ENCODE measurements at regions not wholly inside any gene's neighbourhood (a gene's known extent, or its start where the extent isn't known, plus 50 kb on each side); places are given as distances from the start of the nearest gene placed in this dataset.
"Not testable (repeated sequence)": the region's sequence is repeated elsewhere in the genome, so short reads cannot be mapped to it uniquely, and the experiment has no call there.

GRCh38 chr22:11584231-11584630 lies 3943.8 kb upstream of the OR11H1 start:
- H3K4me1 Mint-ChIP-seq (ENCODE audit: insufficient read depth, unreplicated experiment); CTCF ChIA-PET: not testable (repeated sequence)
- peaks cover 48% of the 10 kb centered on the region for H3K9me3 Mint-ChIP-seq (ENCODE audit: unreplicated experiment)

GRCh38 chr22:11594552-11594951 lies 3933.4 kb upstream of the OR11H1 start:
- H3K27me3 Mint-ChIP-seq (ENCODE audit: insufficient read depth, unreplicated experiment); intact Hi-C loops (cut with micrococcal nuclease); POLR2A ChIA-PET; BruUV-seq (replicated peaks); H3K36me3 Mint-ChIP-seq (ENCODE audit: insufficient read depth, unreplicated experiment); H3K4me3 Mint-ChIP-seq (ENCODE audit: unreplicated experiment); CTCF ChIA-PET; H3K27ac Mint-ChIP-seq (ENCODE audit: low read depth, unreplicated experiment); DNase-seq (ENCODE audit: unreplicated experiment); H3K4me1 Mint-ChIP-seq (ENCODE audit: insufficient read depth, unreplicated experiment): not testable (repeated sequence)
- peaks cover 48% of the 10 kb centered on the region for H3K9me3 Mint-ChIP-seq (ENCODE audit: unreplicated experiment)

More at GRCh38 chr22:11584231-11584630, 3943.8 kb upstream of the OR11H1 start:
- H3K4me3 Mint-ChIP-seq (ENCODE audit: unreplicated experiment); H3K27me3 Mint-ChIP-seq (ENCODE audit: insufficient read depth, unreplicated experiment); H3K27ac Mint-ChIP-seq (ENCODE audit: low read depth, unreplicated experiment); POLR2A ChIA-PET; intact Hi-C loops (cut with micrococcal nuclease); DNase-seq (ENCODE audit: unreplicated experiment); BruUV-seq (replicated peaks); H3K36me3 Mint-ChIP-seq (ENCODE audit: insufficient read depth, unreplicated experiment): not testable (repeated sequence)

GRCh38 chr22:11597666-11598358 lies 3930.2 kb upstream of the OR11H1 start:
- BruUV-seq (replicated peaks); H3K27me3 Mint-ChIP-seq (ENCODE audit: insufficient read depth, unreplicated experiment); DNase-seq (ENCODE audit: unreplicated experiment); H3K4me1 Mint-ChIP-seq (ENCODE audit: insufficient read depth, unreplicated experiment); POLR2A ChIA-PET; H3K27ac Mint-ChIP-seq (ENCODE audit: low read depth, unreplicated experiment); H3K36me3 Mint-ChIP-seq (ENCODE audit: insufficient read depth, unreplicated experiment); H3K4me3 Mint-ChIP-seq (ENCODE audit: unreplicated experiment); CTCF ChIA-PET; intact Hi-C loops (cut with micrococcal nuclease): not testable (repeated sequence)
- H3K9me3 Mint-ChIP-seq (ENCODE audit: unreplicated experiment), result peaks cover 27% of the 10 kb centered on the region

- no peak overlapping the region for H3K4me3 Mint-ChIP-seq (ENCODE audit: unreplicated experiment)
- no peaks in the 10 kb centered on the region for H3K27me3 Mint-ChIP-seq (ENCODE audit: insufficient read depth, unreplicated experiment)
- H3K9me3 Mint-ChIP-seq (ENCODE audit: unreplicated experiment), result peaks cover 24% of the 10 kb centered on the region
- no peak for DNase-seq (ENCODE audit: unreplicated experiment)
- H3K4me1 Mint-ChIP-seq (ENCODE audit: insufficient read depth, unreplicated experiment), result no peaks in the 10 kb centered on the region
- no peaks in the 10 kb centered on the region for H3K36me3 Mint-ChIP-seq (ENCODE audit: insufficient read depth, unreplicated experiment)
- no peak for TF ChIP-seq CTCF (IDR thresholded peaks at IDR 0.05; ENCODE audit: unreplicated experiment)
- ChIA-PET CTCF (no interaction called here), POLR2A (no interaction called here)
- BruUV-seq (replicated peaks), result no TSS peak
- intact Hi-C loops (cut with micrococcal nuclease), result no loop called here
- H3K27ac Mint-ChIP-seq (ENCODE audit: low read depth, unreplicated experiment), result no peak overlapping the region
Measured at GRCh38 chr22:11598492-11599440, 3929.2 kb upstream of the OR11H1 start.

GRCh38 chr22:11599456-11599855 lies 3928.5 kb upstream of the OR11H1 start:
- BruUV-seq (replicated peaks); DNase-seq (ENCODE audit: unreplicated experiment); H3K27me3 Mint-ChIP-seq (ENCODE audit: insufficient read depth, unreplicated experiment); H3K27ac Mint-ChIP-seq (ENCODE audit: low read depth, unreplicated experiment); H3K4me3 Mint-ChIP-seq (ENCODE audit: unreplicated experiment); H3K4me1 Mint-ChIP-seq (ENCODE audit: insufficient read depth, unreplicated experiment); POLR2A ChIA-PET; H3K36me3 Mint-ChIP-seq (ENCODE audit: insufficient read depth, unreplicated experiment); intact Hi-C loops (cut with micrococcal nuclease); CTCF ChIA-PET: not testable (repeated sequence)
- peaks cover 27% of the 10 kb centered on the region for H3K9me3 Mint-ChIP-seq (ENCODE audit: unreplicated experiment)

- H3K4me1 Mint-ChIP-seq (ENCODE audit: insufficient read depth, unreplicated experiment); POLR2A ChIA-PET; intact Hi-C loops (cut with micrococcal nuclease); CTCF ChIA-PET; DNase-seq (ENCODE audit: unreplicated experiment); BruUV-seq (replicated peaks); H3K36me3 Mint-ChIP-seq (ENCODE audit: insufficient read depth, unreplicated experiment); H3K27ac Mint-ChIP-seq (ENCODE audit: low read depth, unreplicated experiment); H3K27me3 Mint-ChIP-seq (ENCODE audit: insufficient read depth, unreplicated experiment); H3K4me3 Mint-ChIP-seq (ENCODE audit: unreplicated experiment): not testable (repeated sequence)
- peaks cover 27% of the 10 kb centered on the region for H3K9me3 Mint-ChIP-seq (ENCODE audit: unreplicated experiment)
Measured at GRCh38 chr22:11600161-11600560, 3927.8 kb upstream of the OR11H1 start.

GRCh38 chr22:11600896-11601890 lies 3926.8 kb upstream of the OR11H1 start:
- H3K4me1 Mint-ChIP-seq (ENCODE audit: insufficient read depth, unreplicated experiment); POLR2A ChIA-PET; DNase-seq (ENCODE audit: unreplicated experiment); H3K4me3 Mint-ChIP-seq (ENCODE audit: unreplicated experiment); CTCF ChIA-PET; intact Hi-C loops (cut with micrococcal nuclease); H3K36me3 Mint-ChIP-seq (ENCODE audit: insufficient read depth, unreplicated experiment); H3K27me3 Mint-ChIP-seq (ENCODE audit: insufficient read depth, unreplicated experiment); BruUV-seq (replicated peaks); H3K27ac Mint-ChIP-seq (ENCODE audit: low read depth, unreplicated experiment): not testable (repeated sequence)
- H3K9me3 Mint-ChIP-seq (ENCODE audit: unreplicated experiment), result peaks cover 27% of the 10 kb centered on the region
